Prostate gland (tissue), 2 donors: ENCODE measurements at regions not wholly inside any gene's neighbourhood (a gene's known extent, or its start where the extent isn't known, plus 50 kb on each side); places are given as distances from the start of the nearest gene placed in this dataset.

Source experiments
- DNase-seq: peaks from one replicate; pipeline ENCODE4 v3.0.0-alpha.2; 2019; ENCODE audit warnings: low spot score
- H3K27ac ChIP-seq, 2 donors: fragments of 200-600 bp; sonication (generic); 2 replicates each; pipeline ENCODE4 v1.5.1; 2017 to 2019
- H3K27me3 ChIP-seq: fragments of 200-600 bp; sonication (generic); replicated peaks from 2 replicates; pipeline ENCODE4 v1.5.1; 2019; ENCODE audit not compliant: insufficient read depth
- H3K36me3 ChIP-seq, 2 donors: fragments of 200-600 bp; sonication (generic); 1 replicate in 1 of 2; 2 replicates in 1 of 2; pipeline versions ENCODE4 v1.5.1 to v1.8.1; 2017 to 2019
- H3K4me1 ChIP-seq: fragments of 200-600 bp; sonication (generic); replicated peaks from 2 replicates; pipeline ENCODE4 v1.5.1; 2019
- H3K4me3 ChIP-seq, 2 donors: fragments of 200-600 bp; sonication (generic); 2 replicates each; pipeline ENCODE4 v1.5.1; 2017 to 2019
- H3K9me3 ChIP-seq: fragments of 200-600 bp; sonication (generic); 2 replicates; pipeline ENCODE4 v1.5.1; 2017
- CTCF ChIP-seq, 4 experiments: fragments of 200-600 bp in 2 of 4; fragments of 450-650 bp in 2 of 4; sonication (generic) in 2 of 4; IDR thresholded peaks; 1 replicate in 3 of 4; 2 replicates in 1 of 4; pipeline ENCODE4 v1.5.1; 2016 to 2019; ENCODE audit warnings: antibody characterized with exemption in 4 of 4, mild to moderate bottlenecking in 2 of 4, moderate library complexity in 2 of 4
- POLR2A ChIP-seq: fragments of 450-650 bp; IDR thresholded peaks from one replicate; pipeline ENCODE4 v1.6.1; 2016; ENCODE audit warnings: antibody characterized with exemption, mild to moderate bottlenecking
- POLR2AphosphoS5 ChIP-seq: sonication (generic); formaldehyde crosslinking; IDR thresholded peaks from one replicate; pipeline ENCODE4 v1.6.1; 2017; ENCODE audit warnings: antibody characterized with exemption
- WGBS: methylation state at CpG from one replicate; pipeline ENCODE4 v1.1.5; 2018; 5-methylcytosine and 5-hydroxymethylcytosine counted together
- intact Hi-C: fragments of 100-400 bp; cut with DNase I; formaldehyde crosslinking; loops from one replicate; pipeline ENCODE4 v1.14.2; 2022

GRCh38 chr16:79375351-79375750, 225.2 kb downstream of the MAF start:
- intact Hi-C loops, result no loop called here
- H3K27me3 ChIP-seq, result no peaks in the 10 kb centered on the region

GRCh38 chr16:79372503-79373184, 227.9 kb downstream of the MAF start:
- 74% methylated on average over 7 of the region's 7 CpGs for WGBS
- Histone ChIP-seq H3K4me1 (no peaks in the 10 kb centered on the region), H3K36me3 (no peaks in the 10 kb centered on the region), H3K27ac (no peak overlapping the region), H3K9me3 (no peaks in the 10 kb centered on the region), H3K27me3 (no peaks in the 10 kb centered on the region), H3K4me3 (no peak overlapping the region)
- DNase-seq, result no peak
- no peak for TF ChIP-seq CTCF (IDR thresholded peaks at IDR 0.05)
- TF ChIP-seq POLR2A, result no peak
- no peak for TF ChIP-seq POLR2AphosphoS5
- intact Hi-C loops, result no loop called here

More at GRCh38 chr16:79375351-79375750, 225.2 kb downstream of the MAF start:
- DNase-seq, result no peak
- Histone ChIP-seq H3K36me3 (no peaks in the 10 kb centered on the region), H3K4me3 (no peak overlapping the region), H3K27ac (no peak overlapping the region), H3K9me3 (no peaks in the 10 kb centered on the region), H3K4me1 (no peaks in the 10 kb centered on the region)
- TF ChIP-seq POLR2AphosphoS5, result no peak

- TF ChIP-seq POLR2AphosphoS5 (no peak), CTCF (IDR thresholded peaks at IDR 0.05) (no peak), POLR2A (no peak)
- H3K36me3 ChIP-seq, result no peaks in the 10 kb centered on the region
- no peaks in the 10 kb centered on the region for H3K4me1 ChIP-seq
- no peaks in the 10 kb centered on the region for H3K9me3 ChIP-seq
- 98% methylated on average over 2 of the region's 2 CpGs for WGBS
- no peaks in the 10 kb centered on the region for H3K27me3 ChIP-seq
- H3K27ac ChIP-seq, result no peak overlapping the region
- H3K4me3 ChIP-seq, result no peak overlapping the region
- DNase-seq, result no peak
- intact Hi-C loops, result no loop called here
These were observed 229.8 kb downstream of the MAF start for GRCh38 chr16:79370736-79371135.

GRCh38 chr16:79369796-79370195, 230.7 kb downstream of the MAF start:
- no peak for DNase-seq
- no peak for TF ChIP-seq CTCF (IDR thresholded peaks at IDR 0.05)
- TF ChIP-seq POLR2AphosphoS5, result no peak
- TF ChIP-seq POLR2A, result no peak
- 83% methylated on average over 3 of the region's 3 CpGs for WGBS
- H3K27ac ChIP-seq, result no peak overlapping the region
- no peaks in the 10 kb centered on the region for H3K9me3 ChIP-seq
- H3K27me3 ChIP-seq, result no peaks in the 10 kb centered on the region
- intact Hi-C loops, result no loop called here
- H3K4me1 ChIP-seq, result no peaks in the 10 kb centered on the region
- H3K4me3 ChIP-seq, result no peak overlapping the region
- no peaks in the 10 kb centered on the region for H3K36me3 ChIP-seq

- 86% methylated on average over 5 of the region's 5 CpGs for whole genome bisulfite sequencing
- no peak overlapping the region for H3K4me3 ChIP-seq
- no peak for DNase-seq
- H3K4me1 ChIP-seq, result no peaks in the 10 kb centered on the region
- TF ChIP-seq POLR2A, result no peak
- TF ChIP-seq CTCF (IDR thresholded peaks at IDR 0.05), result no peak
- TF ChIP-seq POLR2AphosphoS5, result no peak
- no peaks in the 10 kb centered on the region for H3K9me3 ChIP-seq
- intact Hi-C loops, result no loop called here
- no peaks in the 10 kb centered on the region for H3K36me3 ChIP-seq
- H3K27me3 ChIP-seq, result no peaks in the 10 kb centered on the region
- H3K27ac ChIP-seq, result no peak overlapping the region
These were observed 232.7 kb downstream of the MAF start for GRCh38 chr16:79367822-79368221.
